Stimulated activated CD8-positive, alpha-beta memory T cell treated with anti-CD3 and anti-CD28 coated beads, Interleukin-15, amount 100 ng/mL, for 4 hours (primary cell): ENCODE measurements at regions not wholly inside any gene's neighbourhood (a gene's known extent, or its start where the extent isn't known, plus 50 kb on each side); places are given as distances from the start of the nearest gene placed in this dataset.

Source experiments
- DNase-seq, 2 donors: peaks; one replicate each; pipeline ENCODE4 v3.0.0-alpha.2; 2020; ENCODE audit warnings: low read depth in 2 of 2

- DNase-seq, result no peak
These were observed 557.8 kb upstream of the TLE4 start for GRCh38 chr9:79013715-79014610.

DNA sequence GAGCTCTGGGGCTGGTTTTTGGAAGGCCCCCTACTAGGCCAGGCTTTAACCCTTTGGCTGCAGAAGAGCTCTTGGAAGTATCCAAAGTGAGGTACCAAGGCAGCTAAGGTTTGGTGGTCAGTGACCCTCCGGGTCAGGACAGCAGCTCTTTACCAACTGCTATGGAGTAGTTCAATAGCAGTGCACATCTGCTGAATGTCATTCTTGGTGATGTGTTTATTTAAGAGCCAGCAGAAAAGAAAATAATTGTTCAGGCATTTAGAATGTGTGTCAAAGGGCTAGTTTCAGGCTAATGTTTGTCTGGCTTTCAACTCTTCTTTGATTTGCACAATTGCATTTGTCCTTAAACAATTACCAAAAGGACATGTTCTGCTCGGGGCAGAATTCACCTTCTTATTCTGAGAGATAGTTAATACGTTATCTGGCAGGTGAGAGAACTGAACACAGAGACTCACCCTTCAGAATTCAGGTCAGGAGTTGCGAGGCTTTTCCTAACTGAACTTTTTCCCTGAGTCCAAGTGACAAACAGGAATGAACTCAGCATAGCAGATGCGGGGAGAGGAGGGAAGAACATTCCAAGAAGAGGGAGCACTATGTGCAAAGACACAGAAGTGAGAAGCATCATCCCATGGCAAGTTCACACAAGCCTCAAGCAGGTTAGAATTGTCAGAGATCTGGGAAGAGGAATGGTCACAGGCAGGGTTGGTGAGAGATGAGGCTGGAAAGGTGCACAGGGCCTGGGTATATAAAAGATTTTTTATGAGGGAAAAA lies 556.7 kb upstream of the TLE4 start:
- no peak for DNase-seq

- no peak for DNase-seq
These were observed 555.8 kb upstream of the TLE4 start for GRCh38 chr9:79015951-79016350.

GRCh38 chr9:79020276-79020675 lies 551.5 kb upstream of the TLE4 start:
- DNase-seq, result no peak

DNA sequence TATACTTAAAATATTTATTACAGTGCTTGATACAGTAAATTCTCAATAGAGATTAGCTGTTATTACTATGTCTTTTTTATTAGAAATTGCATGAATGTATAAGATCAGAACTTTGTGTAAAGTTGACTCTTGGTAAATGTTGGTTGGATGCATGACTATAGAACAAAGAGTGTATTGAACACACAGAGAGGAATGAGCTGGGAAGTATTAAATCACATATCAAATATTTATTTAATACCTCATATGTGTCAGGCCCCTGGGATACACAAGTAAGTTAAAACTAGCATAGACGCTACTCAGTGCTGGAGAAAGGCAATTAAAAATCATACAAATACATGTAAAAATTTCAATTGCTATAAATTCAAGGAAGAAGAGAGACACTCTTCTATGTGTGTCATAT lies 550.7 kb upstream of the TLE4 start:
- no peak for DNase-seq

DNA sequence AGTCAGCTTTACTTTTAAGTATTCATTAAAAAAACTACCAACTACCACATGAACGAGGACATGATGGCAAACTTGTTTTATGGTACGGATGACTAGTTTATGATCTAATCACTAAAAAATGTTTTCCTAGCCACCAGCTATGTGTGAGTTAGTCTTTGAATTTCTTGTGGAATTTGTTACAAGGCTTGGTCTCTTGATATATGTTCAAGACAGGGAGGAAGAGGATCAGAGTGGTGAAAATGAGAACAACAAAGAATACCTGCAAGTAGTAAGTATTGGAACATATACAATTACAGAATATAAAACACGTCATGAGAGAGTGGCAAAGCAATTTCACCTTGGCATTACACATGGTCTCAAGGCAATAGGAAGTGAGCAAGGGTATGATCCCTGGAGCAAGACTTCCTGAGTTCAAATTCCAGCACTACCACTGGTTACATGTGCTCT lies 548.6 kb upstream of the TLE4 start:
- no peak for DNase-seq

DNA sequence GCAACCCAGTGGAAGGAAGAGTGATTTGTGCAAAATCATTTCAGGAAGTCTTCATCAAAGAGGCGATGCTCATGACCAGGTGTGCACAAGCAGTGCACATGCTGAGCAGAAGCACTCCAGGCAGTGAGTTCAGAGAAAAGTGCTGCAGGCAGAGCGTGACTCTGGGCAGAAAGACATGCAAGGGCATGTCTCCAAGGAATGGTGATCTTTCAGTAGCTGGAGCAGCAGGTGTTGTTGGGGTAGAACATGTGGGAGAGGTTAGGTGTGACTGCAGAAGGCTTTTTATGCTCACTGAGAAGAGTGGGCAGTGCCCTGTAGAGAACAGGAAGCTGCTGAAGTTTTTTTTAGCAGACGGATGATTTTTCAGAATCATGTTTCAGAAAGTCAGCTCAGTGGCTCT lies 545.4 kb upstream of the TLE4 start:
- no peak for DNase-seq

GRCh38 chr9:79028101-79028500 lies 543.7 kb upstream of the TLE4 start:
- DNase-seq, result no peak

- no peak for DNase-seq
These were observed 537.2 kb upstream of the TLE4 start for GRCh38 chr9:79034583-79034982.

- no peak for DNase-seq
These were observed 534.4 kb upstream of the TLE4 start for GRCh38 chr9:79037338-79037737.

DNA sequence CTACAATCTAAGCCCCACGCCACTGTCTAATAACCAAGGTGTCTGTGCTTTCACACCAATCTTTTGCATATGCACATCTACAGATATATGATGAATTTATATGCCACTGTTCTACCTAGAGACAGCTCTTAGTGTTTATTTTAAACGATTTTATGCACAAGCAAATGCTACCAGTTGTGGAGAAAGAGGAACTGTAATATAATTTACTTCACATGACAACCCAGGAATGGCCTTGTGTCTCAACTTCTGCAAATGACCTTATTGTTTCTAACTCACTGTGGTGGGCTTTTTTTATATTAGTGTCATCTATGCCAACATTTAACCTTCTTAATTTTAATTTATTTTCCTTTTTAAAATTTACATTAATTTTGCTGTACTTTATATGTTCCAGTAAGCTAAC lies 531.1 kb upstream of the TLE4 start:
- DNase-seq, result no peak

- DNase-seq, result no peak
These were observed 530.5 kb upstream of the TLE4 start for GRCh38 chr9:79041266-79041665.

- no peak for DNase-seq
These were observed 527.8 kb upstream of the TLE4 start for GRCh38 chr9:79043916-79044315.

DNA sequence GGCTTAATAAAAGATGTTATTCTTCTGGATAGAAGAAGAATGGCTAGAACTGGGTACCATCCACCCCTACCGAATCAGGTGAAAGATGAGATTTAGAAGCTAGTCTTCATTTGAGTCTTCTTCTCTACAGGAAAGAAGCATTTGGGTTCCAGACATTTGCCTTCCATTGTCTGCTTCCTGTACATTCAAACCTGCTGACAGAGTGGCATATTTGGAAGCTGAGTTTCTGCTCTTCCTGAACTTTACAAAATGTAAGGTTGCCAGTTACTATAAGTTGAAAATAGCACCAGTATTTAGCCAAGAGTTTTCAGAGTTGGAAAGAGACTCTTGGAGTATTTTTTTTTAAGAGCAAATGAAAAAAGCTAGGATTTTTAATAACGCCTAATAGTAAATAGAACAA lies 525.4 kb upstream of the TLE4 start:
- no peak for DNase-seq

- DNase-seq, result no peak
These were observed 522.4 kb upstream of the TLE4 start for GRCh38 chr9:79049371-79049770.

DNA sequence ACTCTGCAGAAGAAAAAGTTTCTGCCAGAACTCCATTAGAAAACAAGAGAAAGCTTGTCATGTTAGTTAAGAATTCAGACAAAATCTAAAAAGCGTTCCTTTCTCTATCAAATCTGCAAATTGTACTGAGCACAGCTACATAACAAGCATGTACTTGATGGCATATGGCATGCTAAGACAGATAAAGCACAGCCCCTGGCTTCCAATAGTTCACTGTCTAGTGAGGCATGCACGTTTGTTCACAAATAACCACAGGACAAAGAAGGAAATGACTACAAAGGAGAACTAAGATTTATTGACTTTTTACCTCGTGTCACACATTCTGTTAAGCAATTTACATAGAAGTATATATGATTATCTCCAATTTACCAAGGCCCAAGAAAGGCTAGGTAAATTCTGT lies 518.2 kb upstream of the TLE4 start:
- DNase-seq, result no peak

GRCh38 chr9:79054500-79054899 lies 517.3 kb upstream of the TLE4 start:
- no peak for DNase-seq

DNA sequence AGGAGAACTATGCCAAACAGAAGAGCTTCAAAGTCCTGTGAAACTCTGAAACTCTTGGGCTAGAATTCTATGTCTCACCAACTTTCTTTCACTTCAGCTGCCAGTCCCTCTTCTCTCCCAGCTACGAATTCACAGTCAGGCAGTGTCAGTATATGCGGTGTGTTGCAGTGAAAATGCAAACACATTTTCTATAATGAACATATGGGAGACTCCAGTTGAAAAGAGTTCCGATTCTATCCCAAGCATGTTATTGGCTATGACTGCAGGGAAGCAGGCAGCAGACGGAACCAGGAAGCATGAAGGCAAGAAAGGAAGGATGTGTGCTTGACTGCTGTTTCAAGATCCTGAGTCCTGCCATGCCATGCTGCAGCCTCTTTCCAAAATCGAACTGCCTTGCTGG lies 515.7 kb upstream of the TLE4 start:
- DNase-seq, result no peak

DNA sequence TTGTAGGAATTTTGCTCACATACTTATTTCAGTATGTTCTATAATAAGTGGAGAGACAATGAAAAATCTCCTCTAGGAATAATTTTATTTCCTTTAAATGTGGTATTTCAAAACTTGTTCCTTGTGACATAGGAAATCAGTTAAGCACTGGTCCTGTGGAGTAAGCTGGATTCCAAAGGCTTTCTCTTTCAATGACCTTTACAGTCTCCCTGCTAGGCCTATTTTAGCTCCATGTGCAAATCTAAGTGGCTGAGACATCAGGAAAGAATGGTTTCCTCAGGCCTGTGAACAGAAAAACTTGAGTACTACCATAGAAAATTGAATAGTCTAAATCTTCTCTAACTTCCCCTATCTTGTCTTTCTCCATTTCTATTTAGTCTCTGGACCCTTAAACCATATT lies 514.2 kb upstream of the TLE4 start:
- no peak for DNase-seq

- no peak for DNase-seq
These were observed 511.0 kb upstream of the TLE4 start for GRCh38 chr9:79060766-79061165.

DNA sequence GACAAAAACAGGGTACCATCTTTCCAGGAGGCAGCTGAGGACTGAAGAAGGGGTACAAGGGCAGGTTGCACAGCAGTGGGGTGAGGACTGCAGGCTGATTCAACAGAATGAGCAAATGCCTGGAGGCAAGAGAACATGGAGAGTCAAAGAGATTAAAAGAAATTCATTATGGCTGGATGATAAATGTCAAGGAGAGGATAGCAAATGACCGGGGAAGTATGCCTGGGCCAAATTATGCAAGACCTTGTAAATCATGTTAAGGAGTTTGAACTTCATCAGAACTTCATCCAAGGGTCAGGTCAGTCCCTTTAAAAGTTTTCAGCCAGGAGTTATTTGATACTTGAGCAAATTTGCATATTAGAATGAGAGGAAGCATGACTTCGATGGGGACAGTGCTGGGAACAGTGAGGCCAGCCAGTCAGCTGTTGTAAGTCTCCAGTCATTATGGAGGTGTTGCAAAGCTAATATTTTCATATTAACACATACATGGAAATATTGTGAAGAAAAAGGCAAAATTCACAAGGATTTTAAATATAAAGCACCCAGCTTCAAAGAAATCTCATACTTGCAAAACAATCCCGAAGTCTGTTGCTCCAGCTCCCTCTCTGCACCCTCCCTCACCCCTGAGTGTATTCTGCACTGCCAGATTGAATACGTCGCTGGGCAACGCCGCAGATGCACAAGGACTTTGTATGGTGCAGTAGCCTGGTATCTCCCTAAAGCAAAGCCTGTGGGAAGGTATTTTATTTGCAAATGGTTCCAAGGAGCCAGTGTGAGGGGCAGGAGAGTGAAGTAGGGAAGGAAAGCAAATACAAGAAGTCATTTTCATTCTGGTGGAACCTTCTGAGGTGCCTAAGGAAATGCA lies 509.8 kb upstream of the TLE4 start:
- no peak for DNase-seq

- no peak for DNase-seq
These were observed 498.6 kb upstream of the TLE4 start for GRCh38 chr9:79073201-79073600.
